GM12878 (cell line): ENCODE measurements at regions not wholly inside any gene's neighbourhood (a gene's known extent, or its start where the extent isn't known, plus 50 kb on each side); places are given as distances from the start of the nearest gene placed in this dataset.

Source experiments
- ATF3 ChIP-seq: IDR thresholded peaks from 2 replicates; pipeline ENCODE4 v1.6.1; 2011; ENCODE audit warnings: low read depth, mild to moderate bottlenecking, low read length, moderate library complexity, borderline replicate concordance; ENCODE audit errors: extremely low read depth
- CHD2 ChIP-seq: IDR thresholded peaks from 2 replicates; pipeline ENCODE4 v1.6.1; 2011; ENCODE audit warnings: low read depth, low read length, improper control_type of control experiment, borderline replicate concordance
- CHD4 ChIP-seq: fragments of 200-600 bp; sonication (generic); IDR thresholded peaks from 2 replicates; pipeline ENCODE4 v1.6.1; 2016; ENCODE audit warnings: mild to moderate bottlenecking
- ETV6 ChIP-seq, 2 experiments: fragments of 450-650 bp in 1 of 2; IDR thresholded peaks in 1 of 2; conservative IDR thresholded peaks in 1 of 2; 2 replicates each; pipeline ENCODE4 v1.6.1; 2014; ENCODE audit warnings: antibody characterized with exemption in 1 of 2, borderline replicate concordance in 1 of 2, low read depth in 1 of 2, mild to moderate bottlenecking in 1 of 2, moderate library complexity in 1 of 2
- FOS ChIP-seq: IDR thresholded peaks from 3 replicates; pipeline ENCODE4 v1.6.1; 2011; ENCODE audit warnings: borderline replicate concordance; ENCODE audit not compliant: insufficient read length; ENCODE audit errors: extremely low read depth
- FOXK2 ChIP-seq: fragments of 450-650 bp; IDR thresholded peaks from 2 replicates; pipeline ENCODE4 v1.6.1; 2017; ENCODE audit warnings: mild to moderate bottlenecking, moderate library complexity
- GATAD2B ChIP-seq: fragments of 450-650 bp; conservative IDR thresholded peaks from 2 replicates; pipeline ENCODE4 v1.6.1; 2017; ENCODE audit warnings: low read depth, mild to moderate bottlenecking, moderate library complexity
- HCFC1 ChIP-seq: fragments of 150-350 bp; IDR thresholded peaks from 2 replicates; pipeline ENCODE4 v1.6.1; 2014; ENCODE audit warnings: low read length
- IKZF2 ChIP-seq, 2 experiments: fragments of 450-650 bp; IDR thresholded peaks; 2 replicates each; pipeline ENCODE4 v1.6.1; 2017; ENCODE audit warnings: mild to moderate bottlenecking in 2 of 2, moderate library complexity in 2 of 2
- NFIC ChIP-seq: IDR thresholded peaks from 2 replicates; pipeline ENCODE4 v1.6.1; 2012; ENCODE audit warnings: low read depth, mild to moderate bottlenecking, inconsistent platforms, low read length, moderate library complexity
- NKRF ChIP-seq: fragments of 450-650 bp; conservative IDR thresholded peaks from 2 replicates; pipeline ENCODE4 v1.6.1; 2017; ENCODE audit warnings: mild to moderate bottlenecking, moderate library complexity
- PAX5 ChIP-seq: IDR thresholded peaks from 2 replicates; pipeline ENCODE4 v1.6.1; 2011; ENCODE audit warnings: low read depth, low read length, borderline replicate concordance
- POU2F2 ChIP-seq: IDR thresholded peaks from 3 replicates; pipeline ENCODE4 v1.6.1; 2011; ENCODE audit warnings: low read depth, mild to moderate bottlenecking, low read length, borderline replicate concordance
- RCOR1 ChIP-seq: conservative IDR thresholded peaks from 2 replicates; pipeline ENCODE4 v1.6.1; 2012; ENCODE audit warnings: low read depth, low read length, improper control_type of control experiment
- SIN3A ChIP-seq: IDR thresholded peaks from 2 replicates; pipeline ENCODE4 v1.6.1; 2012; ENCODE audit warnings: low read depth, low read length, improper control_type of control experiment
- SMC3 ChIP-seq: IDR thresholded peaks from 2 replicates; pipeline ENCODE4 v1.6.1; 2011; ENCODE audit warnings: low read length, improper control_type of control experiment, borderline replicate concordance
- SREBF1 ChIP-seq: IDR thresholded peaks from 2 replicates; pipeline ENCODE4 v1.6.1; 2012; ENCODE audit warnings: mild to moderate bottlenecking, low read length
- SREBF2 ChIP-seq: IDR thresholded peaks from 2 replicates; pipeline ENCODE4 v1.6.1; 2012; ENCODE audit warnings: mild to moderate bottlenecking, low read length
- TAF1 ChIP-seq: IDR thresholded peaks from 2 replicates; pipeline ENCODE4 v1.6.1; 2011; ENCODE audit warnings: mild to moderate bottlenecking, low read depth, low read length, borderline replicate concordance
- TCF3 ChIP-seq: IDR thresholded peaks from 2 replicates; pipeline ENCODE4 v1.6.1; 2012; ENCODE audit warnings: low read depth, mild to moderate bottlenecking, low read length, borderline replicate concordance; ENCODE audit not compliant: insufficient read depth
- ZNF384 ChIP-seq: IDR thresholded peaks from 2 replicates; pipeline ENCODE4 v1.6.1; 2012; ENCODE audit warnings: low read depth, mild to moderate bottlenecking, low read length, improper control_type of control experiment, borderline replicate concordance
- TF ChIP-seq, protein P1 (sequence below): IDR thresholded peaks from 2 replicates; pipeline ENCODE4 v1.6.1; 2012; ENCODE audit warnings: improper control_type of control experiment, low read depth, low read length; ENCODE audit not compliant: insufficient replicate concordance

GRCh38 chr11:47899801-47900200 lies 51.7 kb upstream of the NUP160 start (continued):
- TF ChIP-seq TCF3: peak; percentile 74; the same call in 1 of the 2 replicates
- TF ChIP-seq, protein P1, sequence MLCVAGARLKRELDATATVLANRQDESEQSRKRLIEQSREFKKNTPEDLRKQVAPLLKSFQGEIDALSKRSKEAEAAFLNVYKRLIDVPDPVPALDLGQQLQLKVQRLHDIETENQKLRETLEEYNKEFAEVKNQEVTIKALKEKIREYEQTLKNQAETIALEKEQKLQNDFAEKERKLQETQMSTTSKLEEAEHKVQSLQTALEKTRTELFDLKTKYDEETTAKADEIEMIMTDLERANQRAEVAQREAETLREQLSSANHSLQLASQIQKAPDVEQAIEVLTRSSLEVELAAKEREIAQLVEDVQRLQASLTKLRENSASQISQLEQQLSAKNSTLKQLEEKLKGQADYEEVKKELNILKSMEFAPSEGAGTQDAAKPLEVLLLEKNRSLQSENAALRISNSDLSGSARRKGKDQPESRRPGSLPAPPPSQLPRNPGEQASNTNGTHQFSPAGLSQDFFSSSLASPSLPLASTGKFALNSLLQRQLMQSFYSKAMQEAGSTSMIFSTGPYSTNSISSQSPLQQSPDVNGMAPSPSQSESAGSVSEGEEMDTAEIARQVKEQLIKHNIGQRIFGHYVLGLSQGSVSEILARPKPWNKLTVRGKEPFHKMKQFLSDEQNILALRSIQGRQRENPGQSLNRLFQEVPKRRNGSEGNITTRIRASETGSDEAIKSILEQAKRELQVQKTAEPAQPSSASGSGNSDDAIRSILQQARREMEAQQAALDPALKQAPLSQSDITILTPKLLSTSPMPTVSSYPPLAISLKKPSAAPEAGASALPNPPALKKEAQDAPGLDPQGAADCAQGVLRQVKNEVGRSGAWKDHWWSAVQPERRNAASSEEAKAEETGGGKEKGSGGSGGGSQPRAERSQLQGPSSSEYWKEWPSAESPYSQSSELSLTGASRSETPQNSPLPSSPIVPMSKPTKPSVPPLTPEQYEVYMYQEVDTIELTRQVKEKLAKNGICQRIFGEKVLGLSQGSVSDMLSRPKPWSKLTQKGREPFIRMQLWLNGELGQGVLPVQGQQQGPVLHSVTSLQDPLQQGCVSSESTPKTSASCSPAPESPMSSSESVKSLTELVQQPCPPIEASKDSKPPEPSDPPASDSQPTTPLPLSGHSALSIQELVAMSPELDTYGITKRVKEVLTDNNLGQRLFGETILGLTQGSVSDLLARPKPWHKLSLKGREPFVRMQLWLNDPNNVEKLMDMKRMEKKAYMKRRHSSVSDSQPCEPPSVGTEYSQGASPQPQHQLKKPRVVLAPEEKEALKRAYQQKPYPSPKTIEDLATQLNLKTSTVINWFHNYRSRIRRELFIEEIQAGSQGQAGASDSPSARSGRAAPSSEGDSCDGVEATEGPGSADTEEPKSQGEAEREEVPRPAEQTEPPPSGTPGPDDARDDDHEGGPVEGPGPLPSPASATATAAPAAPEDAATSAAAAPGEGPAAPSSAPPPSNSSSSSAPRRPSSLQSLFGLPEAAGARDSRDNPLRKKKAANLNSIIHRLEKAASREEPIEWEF: no peak
- no peak for TF ChIP-seq FOS
- 0 out of 2 replicates have a peak, but pooled peaks have one; percentile 84 for TF ChIP-seq RCOR1
- TF ChIP-seq ZNF384: 0 out of 2 replicates have a peak, but pooled peaks have one; percentile 13
- TF ChIP-seq TAF1: no peak
- peak; percentile 83 to 86 for TF ChIP-seq IKZF2 (IDR thresholded peaks at IDR 0.05)
- TF ChIP-seq ATF3: 0 out of 2 replicates have a peak, but pooled peaks have one; percentile 19
- TF ChIP-seq NFIC: peak; percentile 93
- TF ChIP-seq HCFC1: no peak
- TF ChIP-seq ETV6 (conservative IDR thresholded peaks at IDR 0.05 in 1 of 2, IDR thresholded peaks at IDR 0.05 in 1 of 2; ENCODE audit: borderline replicate concordance in 1 of 2, low read depth in 1 of 2): peak in 1 of 2 experiments; percentile 82; a peak in 2 of 4 replicates
- no peak for TF ChIP-seq NKRF
- TF ChIP-seq POU2F2: no peak; the same call in 2 of the 3 replicates
- no peak for TF ChIP-seq SMC3
- TF ChIP-seq SREBF2: no peak
- TF ChIP-seq PAX5: peak; percentile 65; the same call in 1 of the 2 replicates
- TF ChIP-seq CHD2: peak; percentile 59; the same call in 1 of the 2 replicates
- no peak for TF ChIP-seq SREBF1
- 0 out of 2 replicates have a peak, but pooled peaks have one; percentile 27 for TF ChIP-seq GATAD2B
- no peak for TF ChIP-seq SIN3A
- no peak for TF ChIP-seq CHD4
- TF ChIP-seq FOXK2: no peak
